ENCODE measurements at regions not wholly inside any gene's neighbourhood (a gene's known extent, or its start where the extent isn't known, plus 50 kb on each side); places are given as distances from the start of the nearest gene placed in this dataset.

- no peak for TF ChIP-seq POLR2A (IDR thresholded peaks at IDR 0.05)
- no peak for TF ChIP-seq CTCF (IDR thresholded peaks at IDR 0.05)
- TF ChIP-seq POLR2AphosphoS5 (IDR thresholded peaks at IDR 0.05; ENCODE audit: insufficient read depth in 1 of 2, low read depth in 1 of 2): peak in 1 of 2 donors; percentile 11
Measured at GRCh38 chr6:89025633-89026032, 54.9 kb upstream of the PNRC1 start.

All from vagina (tissue), 2 donors.